GM19023 (cell line): ENCODE measurements at regions not wholly inside any gene's neighbourhood (a gene's known extent, or its start where the extent isn't known, plus 50 kb on each side); places are given as distances from the start of the nearest gene placed in this dataset.

Source experiments
- ATAC-seq: cut with Tn5 transposase; IDR thresholded peaks from one replicate; pipeline ENCODE4 v1.9.1; 2021; ENCODE audit warnings: mild to moderate bottlenecking, moderate library complexity; ENCODE audit not compliant: unreplicated experiment

DNA sequence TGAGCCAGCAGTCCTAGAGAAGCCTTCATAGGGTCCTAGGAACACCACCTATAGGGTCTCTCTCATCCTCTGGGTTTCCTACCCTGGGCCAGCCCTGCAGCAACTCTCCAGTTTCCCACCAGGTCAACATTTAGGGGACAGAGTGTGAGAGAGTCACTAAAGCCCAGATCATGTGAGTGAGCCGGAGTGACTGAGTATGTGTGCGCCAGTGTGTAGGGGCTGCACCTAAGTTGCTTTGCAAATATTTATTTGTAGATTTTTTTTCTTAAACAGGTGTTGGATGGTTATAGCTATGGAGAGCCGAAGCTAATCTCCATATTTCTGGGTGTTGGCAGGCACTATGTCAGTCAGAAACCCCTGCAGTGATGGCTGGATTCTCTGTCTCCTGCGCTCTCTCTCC, 232.5 kb upstream of the NCAM1 start:
- ATAC-seq: no peak

- no peak for ATAC-seq
Measured at GRCh38 chr11:112730591-112730990, 230.6 kb upstream of the NCAM1 start.

DNA sequence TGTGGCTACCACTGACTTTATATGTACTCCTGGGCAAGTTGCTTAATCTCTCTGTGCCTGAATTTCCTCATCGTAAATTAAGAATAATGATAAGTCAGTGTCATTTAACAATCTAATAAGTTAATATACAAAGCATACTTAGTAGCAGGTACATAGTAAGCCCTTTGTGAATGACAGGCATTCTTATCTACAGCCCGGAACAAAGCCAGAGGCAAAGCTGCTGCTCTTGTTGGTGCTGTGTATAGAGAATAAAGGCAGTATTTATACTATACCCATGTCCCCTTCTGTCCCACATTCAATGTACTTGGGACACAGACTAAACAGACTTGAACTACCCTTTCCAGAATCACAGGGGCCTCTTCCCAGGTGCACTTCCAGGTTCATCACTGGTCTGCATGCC, 229.7 kb upstream of the NCAM1 start:
- ATAC-seq: no peak

- no peak for ATAC-seq
Measured at GRCh38 chr11:112732031-112732430, 229.2 kb upstream of the NCAM1 start.

DNA sequence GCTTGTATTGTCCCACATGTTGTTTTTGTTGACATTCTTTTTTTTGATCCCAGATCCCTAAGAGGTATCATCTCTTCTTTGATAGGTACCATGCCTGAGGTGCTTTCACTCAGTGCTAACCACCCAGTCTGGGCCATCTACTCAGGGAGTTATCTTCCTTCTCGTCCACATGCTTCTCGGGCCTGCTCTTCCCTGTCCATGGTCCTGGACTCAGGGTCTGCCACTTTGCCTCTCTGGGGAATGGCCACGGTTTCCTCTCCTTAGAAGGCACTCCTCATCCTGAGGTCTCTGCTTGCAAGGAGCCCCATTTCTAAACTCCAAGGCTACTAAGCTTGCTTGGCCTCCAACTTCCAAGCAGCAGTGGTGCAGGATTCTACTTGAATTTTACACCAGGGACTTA, 227.0 kb upstream of the NCAM1 start:
- no peak for ATAC-seq

GRCh38 chr11:112735470-112735869, 225.8 kb upstream of the NCAM1 start:
- no peak for ATAC-seq

GRCh38 chr11:112744041-112744440, 217.2 kb upstream of the NCAM1 start:
- no peak for ATAC-seq

DNA sequence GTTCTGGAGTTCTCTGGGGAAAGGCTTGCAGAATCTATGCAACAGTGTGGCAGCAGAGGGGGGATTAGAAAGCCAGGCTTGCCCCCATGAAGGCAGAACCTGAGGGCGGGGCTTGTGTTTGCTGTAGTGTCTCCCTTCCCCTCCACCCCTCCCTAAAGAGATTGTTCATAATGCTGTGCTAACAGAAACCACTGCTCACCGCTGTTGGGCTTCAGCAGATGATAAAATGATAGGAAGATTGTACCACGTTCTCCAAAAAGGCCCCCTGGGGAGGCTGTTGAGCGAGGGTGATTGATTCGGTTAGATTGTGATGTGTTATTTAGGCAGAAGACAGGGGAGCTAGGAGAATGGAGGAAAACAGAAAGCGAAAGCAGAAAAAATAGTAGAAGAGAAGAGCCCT, 215.2 kb upstream of the NCAM1 start:
- no peak for ATAC-seq

GRCh38 chr11:112748252-112748651, 213.0 kb upstream of the NCAM1 start:
- no peak for ATAC-seq

GRCh38 chr11:112748713-112749543, 212.3 kb upstream of the NCAM1 start:
- ATAC-seq: no peak

GRCh38 chr11:112751329-112751728, 209.9 kb upstream of the NCAM1 start:
- ATAC-seq: no peak

GRCh38 chr11:112751772-112752171, 209.4 kb upstream of the NCAM1 start:
- ATAC-seq: no peak

DNA sequence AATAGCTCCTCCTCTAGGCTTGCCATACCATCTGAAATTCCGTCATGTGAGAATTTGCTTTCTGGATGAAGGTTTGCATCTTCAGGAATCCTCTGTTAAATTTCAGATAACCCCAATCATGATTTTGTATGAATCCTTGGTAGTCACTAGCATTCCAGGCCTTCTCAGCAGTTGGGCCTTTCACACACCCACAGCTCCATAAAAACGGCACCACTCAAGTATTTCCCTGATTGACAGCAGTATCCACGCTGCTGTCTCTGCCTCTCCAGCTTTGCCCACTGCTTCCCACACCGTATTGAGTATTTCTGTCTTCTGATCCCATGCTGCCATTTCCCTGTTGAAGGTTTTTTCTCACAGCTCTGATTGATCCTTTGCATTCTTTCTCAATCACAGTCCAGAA, 208.7 kb upstream of the NCAM1 start:
- no peak for ATAC-seq

- no peak for ATAC-seq
Measured at GRCh38 chr11:112753706-112754105, 207.5 kb upstream of the NCAM1 start.

GRCh38 chr11:112759418-112759817, 201.8 kb upstream of the NCAM1 start:
- ATAC-seq: no peak

- ATAC-seq: no peak
Measured at GRCh38 chr11:112760396-112761059, 200.7 kb upstream of the NCAM1 start.

GRCh38 chr11:112761911-112762706, 199.1 kb upstream of the NCAM1 start:
- no peak for ATAC-seq

- no peak for ATAC-seq
Measured at GRCh38 chr11:112762707-112763090, 198.5 kb upstream of the NCAM1 start.

DNA sequence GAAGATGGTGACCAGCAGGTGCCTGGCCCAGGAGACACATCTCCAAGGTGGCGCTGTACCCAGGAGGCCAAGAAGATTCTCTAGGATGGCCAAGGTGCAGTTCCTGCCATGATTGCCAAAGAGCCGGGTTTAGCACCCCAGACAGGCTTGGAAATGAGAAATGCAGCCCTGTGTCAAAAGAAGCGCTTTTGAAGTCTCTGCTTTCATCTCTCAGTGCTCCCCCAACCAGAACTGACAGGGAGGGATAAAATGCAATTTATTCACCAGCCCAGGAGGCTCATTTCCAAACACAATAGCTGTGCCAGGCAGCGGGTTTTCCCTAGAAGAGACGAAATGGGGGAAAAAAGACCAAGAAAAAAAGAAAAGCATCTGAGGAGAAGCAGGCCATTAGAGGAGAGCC, 195.9 kb upstream of the NCAM1 start:
- no peak for ATAC-seq

- no peak for ATAC-seq
Measured at GRCh38 chr11:112769170-112769569, 192.1 kb upstream of the NCAM1 start.

GRCh38 chr11:112769584-112769983, 191.6 kb upstream of the NCAM1 start:
- ATAC-seq: no peak

DNA sequence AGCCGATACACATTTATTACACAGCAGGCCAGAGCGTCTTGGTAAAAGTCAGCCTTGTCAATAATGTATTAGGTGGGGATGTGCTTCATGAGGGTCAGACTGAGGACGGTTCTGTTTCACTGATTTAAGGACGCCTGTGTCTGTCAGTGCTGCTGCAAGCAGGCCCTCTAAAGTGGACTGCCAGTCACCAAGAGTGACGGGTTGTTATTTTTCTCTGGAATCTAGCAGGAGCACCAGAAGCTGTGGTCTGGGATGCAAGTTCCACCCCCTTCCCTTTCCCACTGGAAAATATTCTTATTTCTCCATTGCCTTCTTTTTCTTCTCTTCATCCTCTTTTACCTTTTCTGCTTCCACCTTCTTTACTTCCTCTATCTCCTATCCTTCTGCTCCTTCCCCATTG, 191.2 kb upstream of the NCAM1 start:
- no peak for ATAC-seq
